HL-60 (cell line): ENCODE measurements at regions not wholly inside any gene's neighbourhood (a gene's known extent, or its start where the extent isn't known, plus 50 kb on each side); places are given as distances from the start of the nearest gene placed in this dataset.

Experiments
- DNase-seq, 2 experiments: peaks; one replicate each; pipeline ENCODE4 v3.0.0-alpha.2; 2010 to 2020; ENCODE audit warnings: low read depth in 1 of 2, low spot score in 1 of 2
- H3K27ac ChIP-seq: fragments of 250-450 bp; sonication (Bioruptor Pico); replicated peaks from 2 replicates; pipeline ENCODE4 v1.5.1; 2020; ENCODE audit warnings: mild to moderate bottlenecking, moderate library complexity
- H3K27me3 ChIP-seq: fragments of 250-450 bp; sonication (Bioruptor Pico); 2 replicates; pipeline ENCODE4 v1.5.1; 2021; ENCODE audit warnings: mild to moderate bottlenecking, moderate library complexity; ENCODE audit not compliant: insufficient read depth, poor library complexity, severe bottlenecking
- H3K4me3 ChIP-seq: replicated peaks from 2 replicates; pipeline ENCODE4 v1.5.1; 2011; ENCODE audit warnings: mild to moderate bottlenecking, control low read depth, low read length; ENCODE audit not compliant: insufficient read depth
- CTCF ChIP-seq: IDR thresholded peaks from one replicate; pipeline ENCODE4 v1.5.1; 2011; ENCODE audit warnings: low read length, control low read depth, inconsistent platforms; ENCODE audit not compliant: insufficient read depth
- GABPA ChIP-seq: IDR thresholded peaks from 2 replicates; pipeline ENCODE4 v1.6.1; 2012; ENCODE audit warnings: low read depth
- POLR2AphosphoS5 ChIP-seq: IDR thresholded peaks from 2 replicates; pipeline ENCODE4 v1.6.1; 2012; ENCODE audit warnings: low read depth
- REST ChIP-seq: IDR thresholded peaks from 2 replicates; pipeline ENCODE4 v1.6.1; 2012; ENCODE audit warnings: low read depth; ENCODE audit not compliant: insufficient replicate concordance
- SPI1 ChIP-seq: IDR thresholded peaks from 2 replicates; pipeline ENCODE4 v1.6.1; 2012; ENCODE audit warnings: low read depth, mild to moderate bottlenecking, borderline replicate concordance

- no peak overlapping the region for H3K4me3 ChIP-seq
- DNase-seq = peak; percentile 24 to 92
- TF ChIP-seq GABPA = no peak
- no peak for TF ChIP-seq SPI1
- no peak for TF ChIP-seq REST
- TF ChIP-seq POLR2AphosphoS5 = no peak; the same call in 1 of the 2 replicates
- TF ChIP-seq CTCF = no peak
- no peaks in the 10 kb centered on the region for H3K27me3 ChIP-seq
- peak overlapping the region; percentile 26 for H3K27ac ChIP-seq
These were observed 127.6 kb downstream of the OAT start for GRCh38 chr10:124291001-124291701.

- peak; percentile 49 to 85 for DNase-seq
These were observed 128.6 kb downstream of the OAT start for GRCh38 chr10:124289851-124290795.

GRCh38 chr10:124288928-124289850 lies 129.5 kb downstream of the OAT start:
- DNase-seq = no peak
- TF ChIP-seq CTCF (no peak), SPI1 (no peak), REST (no peak), POLR2AphosphoS5 (no peak), GABPA (no peak)
- Histone ChIP-seq H3K4me3 (no peak overlapping the region), H3K27me3 (no peaks in the 10 kb centered on the region), H3K27ac (no peak overlapping the region)

More at GRCh38 chr10:124289851-124290795, 128.6 kb downstream of the OAT start:
- TF ChIP-seq SPI1 (no peak), POLR2AphosphoS5 (peak; percentile 34; the same call in 1 of the 2 replicates), CTCF (no peak)
- Histone ChIP-seq H3K27me3 (no peaks in the 10 kb centered on the region), H3K27ac (peak overlapping the region; percentile 26; the same call in 1 of the 2 replicates), H3K4me3 (no peak overlapping the region)
